ENCODE measurements at regions not wholly inside any gene's neighbourhood (a gene's known extent, or its start where the extent isn't known, plus 50 kb on each side); places are given as distances from the start of the nearest gene placed in this dataset.

GRCh38 chr20:6579417-6579816 lies 188.1 kb upstream of the BMP2 start:
- TF ChIP-seq ZNF416 (tag by site-specific recombination; IDR thresholded peaks at IDR 0.05) (no peak), ZBTB48 (tag by site-specific recombination; IDR thresholded peaks at IDR 0.05) (no peak), ZNF146 (tag by site-specific recombination; IDR thresholded peaks at IDR 0.05) (no peak), ZNF843 (tag by site-specific recombination; IDR thresholded peaks at IDR 0.05) (no peak), ZNF341 (tag by site-specific recombination; IDR thresholded peaks at IDR 0.05; ENCODE audit: low read depth) (no peak), ZNF202 (tag by site-specific recombination; IDR thresholded peaks at IDR 0.05; ENCODE audit: borderline replicate concordance) (no peak), ZNF585B (tag by site-specific recombination; IDR thresholded peaks at IDR 0.05) (no peak), MYNN (tag by site-specific recombination; IDR thresholded peaks at IDR 0.05; ENCODE audit: borderline replicate concordance) (no peak), ZNF624 (tag by site-specific recombination; IDR thresholded peaks at IDR 0.05) (no peak), ZNF37A (tag by site-specific recombination; IDR thresholded peaks at IDR 0.05) (no peak), ZNF280D (tag by site-specific recombination; IDR thresholded peaks at IDR 0.05) (no peak)
- TF ChIP-seq, protein P1, sequence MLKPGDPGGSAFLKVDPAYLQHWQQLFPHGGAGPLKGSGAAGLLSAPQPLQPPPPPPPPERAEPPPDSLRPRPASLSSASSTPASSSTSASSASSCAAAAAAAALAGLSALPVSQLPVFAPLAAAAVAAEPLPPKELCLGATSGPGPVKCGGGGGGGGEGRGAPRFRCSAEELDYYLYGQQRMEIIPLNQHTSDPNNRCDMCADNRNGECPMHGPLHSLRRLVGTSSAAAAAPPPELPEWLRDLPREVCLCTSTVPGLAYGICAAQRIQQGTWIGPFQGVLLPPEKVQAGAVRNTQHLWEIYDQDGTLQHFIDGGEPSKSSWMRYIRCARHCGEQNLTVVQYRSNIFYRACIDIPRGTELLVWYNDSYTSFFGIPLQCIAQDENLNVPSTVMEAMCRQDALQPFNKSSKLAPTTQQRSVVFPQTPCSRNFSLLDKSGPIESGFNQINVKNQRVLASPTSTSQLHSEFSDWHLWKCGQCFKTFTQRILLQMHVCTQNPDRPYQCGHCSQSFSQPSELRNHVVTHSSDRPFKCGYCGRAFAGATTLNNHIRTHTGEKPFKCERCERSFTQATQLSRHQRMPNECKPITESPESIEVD (tag by site-specific recombination; IDR thresholded peaks at IDR 0.05), result no peak
- TF ChIP-seq, protein P2, sequence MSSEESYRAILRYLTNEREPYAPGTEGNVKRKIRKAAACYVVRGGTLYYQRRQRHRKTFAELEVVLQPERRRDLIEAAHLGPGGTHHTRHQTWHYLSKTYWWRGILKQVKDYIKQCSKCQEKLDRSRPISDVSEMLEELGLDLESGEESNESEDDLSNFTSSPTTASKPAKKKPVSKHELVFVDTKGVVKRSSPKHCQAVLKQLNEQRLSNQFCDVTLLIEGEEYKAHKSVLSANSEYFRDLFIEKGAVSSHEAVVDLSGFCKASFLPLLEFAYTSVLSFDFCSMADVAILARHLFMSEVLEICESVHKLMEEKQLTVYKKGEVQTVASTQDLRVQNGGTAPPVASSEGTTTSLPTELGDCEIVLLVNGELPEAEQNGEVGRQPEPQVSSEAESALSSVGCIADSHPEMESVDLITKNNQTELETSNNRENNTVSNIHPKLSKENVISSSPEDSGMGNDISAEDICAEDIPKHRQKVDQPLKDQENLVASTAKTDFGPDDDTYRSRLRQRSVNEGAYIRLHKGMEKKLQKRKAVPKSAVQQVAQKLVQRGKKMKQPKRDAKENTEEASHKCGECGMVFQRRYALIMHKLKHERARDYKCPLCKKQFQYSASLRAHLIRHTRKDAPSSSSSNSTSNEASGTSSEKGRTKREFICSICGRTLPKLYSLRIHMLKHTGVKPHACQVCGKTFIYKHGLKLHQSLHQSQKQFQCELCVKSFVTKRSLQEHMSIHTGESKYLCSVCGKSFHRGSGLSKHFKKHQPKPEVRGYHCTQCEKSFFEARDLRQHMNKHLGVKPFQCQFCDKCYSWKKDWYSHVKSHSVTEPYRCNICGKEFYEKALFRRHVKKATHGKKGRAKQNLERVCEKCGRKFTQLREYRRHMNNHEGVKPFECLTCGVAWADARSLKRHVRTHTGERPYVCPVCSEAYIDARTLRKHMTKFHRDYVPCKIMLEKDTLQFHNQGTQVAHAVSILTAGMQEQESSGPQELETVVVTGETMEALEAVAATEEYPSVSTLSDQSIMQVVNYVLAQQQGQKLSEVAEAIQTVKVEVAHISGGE (tag by site-specific recombination; conservative IDR thresholded peaks at IDR 0.05; ENCODE audit: low read depth), result no peak
- H3K9me3 ChIP-seq (ENCODE audit: control insufficient read depth, insufficient read depth, low read depth, low read length), result no peaks in the 10 kb centered on the region
- no peak overlapping the region for H3K4me3 ChIP-seq (ENCODE audit: low read depth, low read length)
- ChIA-PET POLR2A (no interaction called here), CTCF (interaction anchor here (1.4 kb wide), 1 partner anchor 10 kb away, joined by 3 read pairs; no protein-coding TSS in a partner anchor)
- H3K27ac ChIP-seq (ENCODE audit: extremely low read depth, low read depth, low read length), result no peak overlapping the region
- no peaks in the 10 kb centered on the region for H3K36me3 ChIP-seq (ENCODE audit: control insufficient read depth in 2 of 2, insufficient read depth in 1 of 2, low read length in 2 of 2)
- H3K4me1 ChIP-seq (ENCODE audit: control insufficient read depth, insufficient read depth, low read length), result peaks cover 4% of the 10 kb centered on the region; the same call in 1 of the 2 replicates

GRCh38 chr20:6577451-6577850 lies 190.0 kb upstream of the BMP2 start:
- CTCF ChIA-PET, result interaction anchor here (0.5 to 1.4 kb wide), 4 partner anchors 19 to 312 kb away, joined by 3 to 4 read pairs (median 4); no protein-coding TSS in a partner anchor
- H3K36me3 ChIP-seq (ENCODE audit: control insufficient read depth in 2 of 2, insufficient read depth in 1 of 2, low read length in 2 of 2), result no peaks in the 10 kb centered on the region
- H3K27ac ChIP-seq (ENCODE audit: extremely low read depth, low read depth, low read length), result no peak overlapping the region
- H3K4me3 ChIP-seq (ENCODE audit: low read depth, low read length), result no peak overlapping the region
- H3K9me3 ChIP-seq (ENCODE audit: control insufficient read depth, insufficient read depth, low read depth, low read length), result no peaks in the 10 kb centered on the region
- peaks cover 4% of the 10 kb centered on the region; the same call in 1 of the 2 replicates for H3K4me1 ChIP-seq (ENCODE audit: control insufficient read depth, insufficient read depth, low read length)
- POLR2A ChIA-PET, result no interaction called here
- TF ChIP-seq, protein P3, sequence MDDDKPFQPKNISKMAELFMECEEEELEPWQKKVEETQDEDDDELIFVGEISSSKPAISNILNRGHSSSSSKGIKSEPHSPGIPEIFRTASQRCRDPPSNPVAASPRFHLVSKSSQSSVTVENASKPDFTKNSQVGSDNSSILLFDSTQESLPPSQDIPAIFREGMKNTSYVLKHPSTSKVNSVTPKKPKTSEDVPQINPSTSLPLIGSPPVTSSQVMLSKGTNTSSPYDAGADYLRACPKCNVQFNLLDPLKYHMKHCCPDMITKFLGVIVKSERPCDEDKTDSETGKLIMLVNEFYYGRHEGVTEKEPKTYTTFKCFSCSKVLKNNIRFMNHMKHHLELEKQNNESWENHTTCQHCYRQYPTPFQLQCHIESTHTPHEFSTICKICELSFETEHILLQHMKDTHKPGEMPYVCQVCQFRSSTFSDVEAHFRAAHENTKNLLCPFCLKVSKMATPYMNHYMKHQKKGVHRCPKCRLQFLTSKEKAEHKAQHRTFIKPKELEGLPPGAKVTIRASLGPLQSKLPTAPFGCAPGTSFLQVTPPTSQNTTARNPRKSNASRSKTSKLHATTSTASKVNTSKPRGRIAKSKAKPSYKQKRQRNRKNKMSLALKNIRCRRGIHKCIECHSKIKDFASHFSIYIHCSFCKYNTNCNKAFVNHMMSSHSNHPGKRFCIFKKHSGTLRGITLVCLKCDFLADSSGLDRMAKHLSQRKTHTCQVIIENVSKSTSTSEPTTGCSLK (tag by site-specific recombination; IDR thresholded peaks at IDR 0.05), result no peak
- TF ChIP-seq KLF1 (tag by site-specific recombination; IDR thresholded peaks at IDR 0.05) (no peak), ZNF560 (tag by site-specific recombination; IDR thresholded peaks at IDR 0.05; ENCODE audit: borderline replicate concordance) (no peak), ZNF785 (tag by site-specific recombination; IDR thresholded peaks at IDR 0.05) (no peak), ZNF155 (tag by site-specific recombination; IDR thresholded peaks at IDR 0.05) (no peak), BCL11A (tag by site-specific recombination; IDR thresholded peaks at IDR 0.05; ENCODE audit: low read depth) (no peak), ZNF416 (tag by site-specific recombination; IDR thresholded peaks at IDR 0.05) (no peak), ZNF555 (tag by site-specific recombination; conservative IDR thresholded peaks at IDR 0.05) (no peak), GLI4 (tag by site-specific recombination; IDR thresholded peaks at IDR 0.05) (no peak), ZNF48 (tag by site-specific recombination; IDR thresholded peaks at IDR 0.05) (no peak), ZFP3 (tag by site-specific recombination; IDR thresholded peaks at IDR 0.05; ENCODE audit: low read depth) (no peak), ZSCAN23 (tag by site-specific recombination; IDR thresholded peaks at IDR 0.05) (no peak)
